K562 (cell line): ENCODE measurements at regions not wholly inside any gene's neighbourhood (a gene's known extent, or its start where the extent isn't known, plus 50 kb on each side); places are given as distances from the start of the nearest gene placed in this dataset.

ENCODE experiments used
- NR4A1 ChIP-seq, 2 experiments: fragments of 250-450 bp in 1 of 2; fragments of 450-650 bp in 1 of 2; sonication (Bioruptor Pico) in 1 of 2; IDR thresholded peaks; 2 replicates each; pipeline versions ENCODE4 v1.4.0 to v1.6.1; 2016 to 2020; ENCODE audit warnings: mild to moderate bottlenecking in 2 of 2, missing compliant biosample characterization in 1 of 2, missing genetic modification characterization in 1 of 2, moderate library complexity in 1 of 2
- SMARCA5 ChIP-seq: fragments of 450-650 bp; IDR thresholded peaks from 2 replicates; pipeline ENCODE4 v1.6.1; 2016
- ZNF316 ChIP-seq: fragments of 450-650 bp; IDR thresholded peaks from 2 replicates; pipeline ENCODE4 v1.6.1; 2016
- ZNF586 ChIP-seq: fragments of 450-650 bp; formaldehyde crosslinking; conservative IDR thresholded peaks from 2 replicates; pipeline ENCODE4 v1.4.0; 2020; ENCODE audit warnings: mild to moderate bottlenecking, moderate library complexity
- ZNF668 ChIP-seq: fragments of 250-450 bp; sonication (Bioruptor Pico); IDR thresholded peaks from 2 replicates; pipeline ENCODE4 v1.8.0; 2022; ENCODE audit warnings: mild to moderate bottlenecking, inconsistent platforms
- ZNF785 ChIP-seq: fragments of 250-450 bp; sonication (Bioruptor Pico); IDR thresholded peaks from 2 replicates; pipeline ENCODE4 v1.4.0; 2020; ENCODE audit warnings: mild to moderate bottlenecking
- TF ChIP-seq, protein P1 (sequence below): fragments of 450-650 bp; IDR thresholded peaks from 2 replicates; pipeline ENCODE4 v1.6.1; 2018; ENCODE audit not compliant: partially characterized antibody
- TF ChIP-seq, protein P2 (sequence below): sonication (generic); formaldehyde crosslinking; IDR thresholded peaks from 2 replicates; pipeline ENCODE4 v1.8.0; 2023; ENCODE audit warnings: mild to moderate bottlenecking, missing genetic modification reagents

DNA sequence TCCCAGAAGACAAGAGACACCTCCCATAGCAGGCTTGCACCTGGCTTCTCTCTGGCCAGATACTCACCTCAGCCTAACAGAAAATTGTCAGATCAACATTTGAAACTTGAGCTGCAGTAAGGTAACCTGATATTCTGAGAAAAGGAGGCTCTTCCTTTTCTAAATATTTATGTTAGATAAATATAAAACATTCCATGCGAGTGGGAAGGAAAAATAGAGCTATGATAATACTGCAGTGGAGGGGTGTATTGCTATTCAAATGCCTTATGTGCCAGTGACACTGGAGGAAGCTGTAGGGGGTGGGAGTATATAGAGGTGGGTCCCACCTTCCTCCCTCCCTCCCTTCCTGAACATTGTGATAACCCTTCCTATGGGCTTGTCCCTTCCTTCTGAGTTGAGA is 515.5 kb upstream of the CHAC2 start (continued):
- TF ChIP-seq, protein P1, sequence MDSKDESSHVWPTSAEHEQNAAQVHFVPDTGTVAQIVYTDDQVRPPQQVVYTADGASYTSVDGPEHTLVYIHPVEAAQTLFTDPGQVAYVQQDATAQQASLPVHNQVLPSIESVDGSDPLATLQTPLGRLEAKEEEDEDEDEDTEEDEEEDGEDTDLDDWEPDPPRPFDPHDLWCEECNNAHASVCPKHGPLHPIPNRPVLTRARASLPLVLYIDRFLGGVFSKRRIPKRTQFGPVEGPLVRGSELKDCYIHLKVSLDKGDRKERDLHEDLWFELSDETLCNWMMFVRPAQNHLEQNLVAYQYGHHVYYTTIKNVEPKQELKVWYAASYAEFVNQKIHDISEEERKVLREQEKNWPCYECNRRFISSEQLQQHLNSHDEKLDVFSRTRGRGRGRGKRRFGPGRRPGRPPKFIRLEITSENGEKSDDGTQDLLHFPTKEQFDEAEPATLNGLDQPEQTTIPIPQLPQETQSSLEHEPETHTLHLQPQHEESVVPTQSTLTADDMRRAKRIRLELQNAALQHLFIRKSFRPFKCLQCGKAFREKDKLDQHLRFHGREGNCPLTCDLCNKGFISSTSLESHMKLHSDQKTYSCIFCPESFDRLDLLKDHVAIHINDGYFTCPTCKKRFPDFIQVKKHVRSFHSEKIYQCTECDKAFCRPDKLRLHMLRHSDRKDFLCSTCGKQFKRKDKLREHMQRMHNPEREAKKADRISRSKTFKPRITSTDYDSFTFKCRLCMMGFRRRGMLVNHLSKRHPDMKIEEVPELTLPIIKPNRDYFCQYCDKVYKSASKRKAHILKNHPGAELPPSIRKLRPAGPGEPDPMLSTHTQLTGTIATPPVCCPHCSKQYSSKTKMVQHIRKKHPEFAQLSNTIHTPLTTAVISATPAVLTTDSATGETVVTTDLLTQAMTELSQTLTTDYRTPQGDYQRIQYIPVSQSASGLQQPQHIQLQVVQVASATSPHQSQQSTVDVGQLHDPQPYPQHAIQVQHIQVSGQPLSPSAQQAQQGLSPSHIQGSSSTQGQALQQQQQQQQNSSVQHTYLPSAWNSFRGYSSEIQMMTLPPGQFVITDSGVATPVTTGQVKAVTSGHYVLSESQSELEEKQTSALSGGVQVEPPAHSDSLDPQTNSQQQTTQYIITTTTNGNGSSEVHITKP = no peak
- TF ChIP-seq NR4A1 (CRISPR knock-in tag; IDR thresholded peaks at IDR 0.05) = no peak
- no peak for TF ChIP-seq NR4A1 (tag; IDR thresholded peaks at IDR 0.05)
- no peak for TF ChIP-seq ZNF668 (CRISPR knock-in tag)
- no peak for TF ChIP-seq ZNF316
- TF ChIP-seq SMARCA5 = no peak
- no peak for TF ChIP-seq ZNF586 (CRISPR knock-in tag)
- TF ChIP-seq ZNF785 = no peak
- TF ChIP-seq, protein P2, sequence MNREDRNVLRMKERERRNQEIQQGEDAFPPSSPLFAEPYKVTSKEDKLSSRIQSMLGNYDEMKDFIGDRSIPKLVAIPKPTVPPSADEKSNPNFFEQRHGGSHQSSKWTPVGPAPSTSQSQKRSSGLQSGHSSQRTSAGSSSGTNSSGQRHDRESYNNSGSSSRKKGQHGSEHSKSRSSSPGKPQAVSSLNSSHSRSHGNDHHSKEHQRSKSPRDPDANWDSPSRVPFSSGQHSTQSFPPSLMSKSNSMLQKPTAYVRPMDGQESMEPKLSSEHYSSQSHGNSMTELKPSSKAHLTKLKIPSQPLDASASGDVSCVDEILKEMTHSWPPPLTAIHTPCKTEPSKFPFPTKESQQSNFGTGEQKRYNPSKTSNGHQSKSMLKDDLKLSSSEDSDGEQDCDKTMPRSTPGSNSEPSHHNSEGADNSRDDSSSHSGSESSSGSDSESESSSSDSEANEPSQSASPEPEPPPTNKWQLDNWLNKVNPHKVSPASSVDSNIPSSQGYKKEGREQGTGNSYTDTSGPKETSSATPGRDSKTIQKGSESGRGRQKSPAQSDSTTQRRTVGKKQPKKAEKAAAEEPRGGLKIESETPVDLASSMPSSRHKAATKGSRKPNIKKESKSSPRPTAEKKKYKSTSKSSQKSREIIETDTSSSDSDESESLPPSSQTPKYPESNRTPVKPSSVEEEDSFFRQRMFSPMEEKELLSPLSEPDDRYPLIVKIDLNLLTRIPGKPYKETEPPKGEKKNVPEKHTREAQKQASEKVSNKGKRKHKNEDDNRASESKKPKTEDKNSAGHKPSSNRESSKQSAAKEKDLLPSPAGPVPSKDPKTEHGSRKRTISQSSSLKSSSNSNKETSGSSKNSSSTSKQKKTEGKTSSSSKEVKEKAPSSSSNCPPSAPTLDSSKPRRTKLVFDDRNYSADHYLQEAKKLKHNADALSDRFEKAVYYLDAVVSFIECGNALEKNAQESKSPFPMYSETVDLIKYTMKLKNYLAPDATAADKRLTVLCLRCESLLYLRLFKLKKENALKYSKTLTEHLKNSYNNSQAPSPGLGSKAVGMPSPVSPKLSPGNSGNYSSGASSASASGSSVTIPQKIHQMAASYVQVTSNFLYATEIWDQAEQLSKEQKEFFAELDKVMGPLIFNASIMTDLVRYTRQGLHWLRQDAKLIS = no peak
